ENCODE measurements at regions not wholly inside any gene's neighbourhood (a gene's known extent, or its start where the extent isn't known, plus 50 kb on each side); places are given as distances from the start of the nearest gene placed in this dataset.
A peak's percentile ranks its signal among the peaks of the same experiment; 100 is the strongest.

DNA sequence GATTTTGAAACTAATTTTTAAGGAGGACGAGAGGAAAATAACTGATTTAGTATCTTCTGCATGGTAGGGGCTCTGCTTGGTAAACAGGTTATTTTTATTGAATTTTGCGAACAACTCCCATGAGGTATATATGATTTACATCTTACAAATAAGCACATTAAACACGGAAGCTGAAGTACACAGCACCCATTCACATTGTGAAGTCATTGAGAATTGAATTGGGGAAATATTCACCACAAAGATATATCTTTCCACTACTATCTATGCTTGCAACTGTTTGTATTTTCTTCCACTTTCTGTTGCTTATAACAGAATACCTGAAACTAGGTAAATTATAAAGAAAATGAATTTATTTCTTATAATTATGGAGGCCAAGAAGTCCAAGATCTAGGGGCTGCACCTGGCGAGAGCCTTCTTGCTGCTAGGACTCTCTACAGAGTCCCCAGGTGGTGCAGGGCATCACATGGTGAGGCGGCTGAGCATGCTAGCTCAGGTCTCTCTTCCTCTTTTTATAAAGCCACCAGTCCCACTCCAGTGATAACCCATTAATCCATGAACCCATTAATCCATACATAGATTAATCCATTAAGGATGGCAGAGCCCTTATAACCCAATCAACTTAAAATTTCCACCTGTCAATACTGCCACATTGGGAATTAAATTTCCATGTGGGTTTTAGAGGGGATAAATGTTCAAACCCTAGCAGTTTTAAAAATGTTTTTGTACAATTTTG is 79.0 kb upstream of the ZNF608 start:
- no peaks in the 10 kb centered on the region for H3K36me3 ChIP-seq (ENCODE audit: insufficient read depth, low read length)
- no peaks in the 10 kb centered on the region for H3K79me2 ChIP-seq (ENCODE audit: insufficient read depth, low read depth, low read length)
- H3K4me3 ChIP-seq (ENCODE audit: low read depth, low read length, poor library complexity, severe bottlenecking), result peak overlapping the region; percentile 46
- peak overlapping the region; percentile 80 for H3K27ac ChIP-seq (ENCODE audit: low read depth, low read length, poor library complexity, severe bottlenecking)
- peak; percentile 93 for DNase-seq (ENCODE audit: low spot score)
- H3K4me2 ChIP-seq (ENCODE audit: low read length), result peak overlapping the region; percentile 71
- intact Hi-C loops (cut with micrococcal nuclease; ENCODE audit: unreplicated experiment), result loop anchor here (2.0 to 5.0 kb wide), 3 partner anchors 78 to 181 kb away; partner anchors contain the start of gene ZNF608
- no peaks in the 10 kb centered on the region for H4K20me1 ChIP-seq (ENCODE audit: insufficient read depth, low read length)
- no peaks in the 10 kb centered on the region for H3K9me2 ChIP-seq (ENCODE audit: insufficient read depth, low read length)
- H3K4me1 ChIP-seq (ENCODE audit: insufficient read depth, low read length, poor library complexity, severe bottlenecking), result peaks cover 33% of the 10 kb centered on the region
- no TSS peak for BruUV-seq (replicated peaks)
- POLR2A ChIA-PET, result interaction anchor here (0.6 to 1.9 kb wide), 17 partner anchors 12 to 889 kb away, joined by 3 to 9 read pairs (median 4); no protein-coding TSS in a partner anchor
- CTCF ChIA-PET (ENCODE audit: unreplicated experiment), result no interaction called here
- H2AFZ ChIP-seq (ENCODE audit: low read length), result peak overlapping the region; percentile 95
- no peak for TF ChIP-seq EZH2phosphoT487 (IDR thresholded peaks at IDR 0.05; ENCODE audit: borderline replicate concordance, low read depth, low read length)
- TF ChIP-seq, protein P1, sequence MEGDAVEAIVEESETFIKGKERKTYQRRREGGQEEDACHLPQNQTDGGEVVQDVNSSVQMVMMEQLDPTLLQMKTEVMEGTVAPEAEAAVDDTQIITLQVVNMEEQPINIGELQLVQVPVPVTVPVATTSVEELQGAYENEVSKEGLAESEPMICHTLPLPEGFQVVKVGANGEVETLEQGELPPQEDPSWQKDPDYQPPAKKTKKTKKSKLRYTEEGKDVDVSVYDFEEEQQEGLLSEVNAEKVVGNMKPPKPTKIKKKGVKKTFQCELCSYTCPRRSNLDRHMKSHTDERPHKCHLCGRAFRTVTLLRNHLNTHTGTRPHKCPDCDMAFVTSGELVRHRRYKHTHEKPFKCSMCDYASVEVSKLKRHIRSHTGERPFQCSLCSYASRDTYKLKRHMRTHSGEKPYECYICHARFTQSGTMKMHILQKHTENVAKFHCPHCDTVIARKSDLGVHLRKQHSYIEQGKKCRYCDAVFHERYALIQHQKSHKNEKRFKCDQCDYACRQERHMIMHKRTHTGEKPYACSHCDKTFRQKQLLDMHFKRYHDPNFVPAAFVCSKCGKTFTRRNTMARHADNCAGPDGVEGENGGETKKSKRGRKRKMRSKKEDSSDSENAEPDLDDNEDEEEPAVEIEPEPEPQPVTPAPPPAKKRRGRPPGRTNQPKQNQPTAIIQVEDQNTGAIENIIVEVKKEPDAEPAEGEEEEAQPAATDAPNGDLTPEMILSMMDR (conservative IDR thresholded peaks at IDR 0.05; ENCODE audit: low read length), result no peak
- no peaks in the 10 kb centered on the region for H3K9me3 ChIP-seq (ENCODE audit: low read length)

GRCh38 chr5:124825983-124826337 is 79.5 kb upstream of the ZNF608 start:
- Histone ChIP-seq H3K9me3 (ENCODE audit: low read length) (no peaks in the 10 kb centered on the region; the same call in 1 of the 2 replicates), H3K9me2 (ENCODE audit: insufficient read depth, low read length) (no peaks in the 10 kb centered on the region), H3K4me2 (ENCODE audit: low read length) (peak overlapping the region; percentile 71), H2AFZ (ENCODE audit: low read length) (peak overlapping the region; percentile 95), H4K20me1 (ENCODE audit: insufficient read depth, low read length) (no peaks in the 10 kb centered on the region), H3K79me2 (ENCODE audit: insufficient read depth, low read depth, low read length) (no peaks in the 10 kb centered on the region), H3K36me3 (ENCODE audit: insufficient read depth, low read length) (no peaks in the 10 kb centered on the region), H3K4me3 (ENCODE audit: low read depth, low read length, poor library complexity, severe bottlenecking) (peak overlapping the region; percentile 18), H3K27ac (ENCODE audit: low read depth, low read length, poor library complexity, severe bottlenecking) (peak overlapping the region; percentile 80), H3K4me1 (ENCODE audit: insufficient read depth, low read length, poor library complexity, severe bottlenecking) (peaks cover 33% of the 10 kb centered on the region)
- ChIA-PET POLR2A (interaction anchor here (0.7 to 1.9 kb wide), 4 partner anchors 23 to 572 kb away, joined by 3 to 9 read pairs (median 4); no protein-coding TSS in a partner anchor), CTCF (ENCODE audit: unreplicated experiment) (no interaction called here)
- intact Hi-C loops (cut with micrococcal nuclease; ENCODE audit: unreplicated experiment), result loop anchor here (2.0 to 5.0 kb wide), 3 partner anchors 79 to 181 kb away; partner anchors contain the start of gene ZNF608
- TF ChIP-seq, protein P1 (conservative IDR thresholded peaks at IDR 0.05; ENCODE audit: low read length), result no peak
- TF ChIP-seq EZH2phosphoT487 (IDR thresholded peaks at IDR 0.05; ENCODE audit: borderline replicate concordance, low read depth, low read length), result no peak
- peak; percentile 67 for DNase-seq (ENCODE audit: low spot score)
- BruUV-seq (replicated peaks), result no TSS peak
